AG10803 (cell line): ENCODE measurements at regions not wholly inside any gene's neighbourhood (a gene's known extent, or its start where the extent isn't known, plus 50 kb on each side); places are given as distances from the start of the nearest gene placed in this dataset.

ENCODE experiments used
- DNase-seq: peaks from one replicate; pipeline ENCODE4 v3.0.0; 2010; ENCODE audit warnings: low read depth
- H3K4me3 ChIP-seq: 2 replicates; pipeline ENCODE4 v1.5.1; 2011; ENCODE audit warnings: mild to moderate bottlenecking, low read length, control low read depth
- CTCF ChIP-seq: conservative IDR thresholded peaks from 2 replicates; pipeline ENCODE4 v1.5.1; 2011; ENCODE audit warnings: mild to moderate bottlenecking, low read length, control low read depth, inconsistent platforms

- no peak for DNase-seq
- no peak for TF ChIP-seq CTCF
Measured at GRCh38 chr2:14015113-14015630, 617.3 kb upstream of the LRATD1 start.

GRCh38 chr2:14016289-14016955 is 616.1 kb upstream of the LRATD1 start:
- TF ChIP-seq CTCF, result no peak

More at GRCh38 chr2:14015113-14015630, 617.3 kb upstream of the LRATD1 start:
- no peak overlapping the region for H3K4me3 ChIP-seq

GRCh38 chr2:14018620-14019019 is 613.9 kb upstream of the LRATD1 start:
- DNase-seq, result no peak
- no peak for TF ChIP-seq CTCF
- no peak overlapping the region for H3K4me3 ChIP-seq

More at GRCh38 chr2:14016289-14016955, 616.1 kb upstream of the LRATD1 start:
- DNase-seq, result no peak
- H3K4me3 ChIP-seq, result no peak overlapping the region

GRCh38 chr2:14023558-14023957 is 609.0 kb upstream of the LRATD1 start:
- H3K4me3 ChIP-seq, result no peak overlapping the region
- no peak for DNase-seq
- no peak for TF ChIP-seq CTCF

GRCh38 chr2:14039134-14039533 is 593.4 kb upstream of the LRATD1 start:
- no peak for TF ChIP-seq CTCF
- no peak overlapping the region for H3K4me3 ChIP-seq
- no peak for DNase-seq

GRCh38 chr2:14047491-14047890 is 585.0 kb upstream of the LRATD1 start:
- no peak for DNase-seq
- no peak overlapping the region for H3K4me3 ChIP-seq
- no peak for TF ChIP-seq CTCF

- no peak overlapping the region for H3K4me3 ChIP-seq
- no peak for TF ChIP-seq CTCF
- no peak for DNase-seq
Measured at GRCh38 chr2:14051401-14051800, 581.1 kb upstream of the LRATD1 start.
